ENCODE measurements at regions not wholly inside any gene's neighbourhood (a gene's known extent, or its start where the extent isn't known, plus 50 kb on each side); places are given as distances from the start of the nearest gene placed in this dataset.

DNA sequence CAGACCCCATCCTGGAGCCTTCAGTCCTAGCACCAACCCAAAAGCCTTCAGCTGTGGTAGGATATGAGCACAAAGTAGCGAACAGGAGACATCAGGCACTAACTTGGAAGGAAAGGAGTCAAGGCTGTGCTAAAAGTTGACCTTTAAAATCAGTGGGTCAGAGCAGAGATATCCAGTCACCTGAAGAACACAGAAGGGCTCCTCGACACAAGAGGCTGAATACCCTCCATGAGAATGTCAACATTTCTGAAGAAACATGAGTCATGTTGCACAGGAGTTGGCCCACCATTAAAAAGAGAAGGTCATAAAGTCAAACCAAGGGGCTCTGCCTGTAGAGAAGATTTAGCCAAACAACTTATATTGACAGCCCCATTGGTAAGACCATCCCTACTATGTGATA, 172.5 kb downstream of the PLPP3 start:
- no peak for TF ChIP-seq POLR2A (IDR thresholded peaks at IDR 0.05; ENCODE audit: low read depth, low read length)
- TF ChIP-seq POLR2AphosphoS5 (IDR thresholded peaks at IDR 0.05; ENCODE audit: low read depth, low read length), result no peak
